ENCODE measurements at regions not wholly inside any gene's neighbourhood (a gene's known extent, or its start where the extent isn't known, plus 50 kb on each side); places are given as distances from the start of the nearest gene placed in this dataset.

GRCh38 chr9:16068476-16068875, 515.6 kb downstream of the CCDC171 start:
- no TSS peak for BruUV-seq (replicated peaks)
- TF ChIP-seq CTCF (IDR thresholded peaks at IDR 0.05; ENCODE audit: unreplicated experiment): no peak
- DNase-seq (ENCODE audit: unreplicated experiment): no peak
- peaks cover 2% of the 10 kb centered on the region for H3K4me1 Mint-ChIP-seq (ENCODE audit: insufficient read depth, unreplicated experiment)
- H3K9me3 Mint-ChIP-seq (ENCODE audit: unreplicated experiment): peaks cover 10% of the 10 kb centered on the region
- intact Hi-C loops (cut with micrococcal nuclease): no loop called here
- H3K27ac Mint-ChIP-seq (ENCODE audit: low read depth, unreplicated experiment): no peak overlapping the region
- H3K27me3 Mint-ChIP-seq (ENCODE audit: insufficient read depth, unreplicated experiment): no peaks in the 10 kb centered on the region
- ChIA-PET CTCF (interaction anchor here (0.6 to 0.8 kb wide), 3 partner anchors 11 to 489 kb away, joined by 3 read pairs; no protein-coding TSS in a partner anchor), POLR2A (no interaction called here)
- no peaks in the 10 kb centered on the region for H3K36me3 Mint-ChIP-seq (ENCODE audit: insufficient read depth, unreplicated experiment)
- no peak overlapping the region for H3K4me3 Mint-ChIP-seq (ENCODE audit: unreplicated experiment)

GRCh38 chr9:16069249-16069648, 516.4 kb downstream of the CCDC171 start:
- Mint-ChIP-seq H3K4me1 (ENCODE audit: insufficient read depth, unreplicated experiment) (no peaks in the 10 kb centered on the region), H3K27me3 (ENCODE audit: insufficient read depth, unreplicated experiment) (no peaks in the 10 kb centered on the region), H3K36me3 (ENCODE audit: insufficient read depth, unreplicated experiment) (no peaks in the 10 kb centered on the region), H3K27ac (ENCODE audit: low read depth, unreplicated experiment) (no peak overlapping the region), H3K9me3 (ENCODE audit: unreplicated experiment) (peaks cover 15% of the 10 kb centered on the region), H3K4me3 (ENCODE audit: unreplicated experiment) (no peak overlapping the region)
- no peak for DNase-seq (ENCODE audit: unreplicated experiment)
- ChIA-PET POLR2A (no interaction called here), CTCF (interaction anchor here (0.6 to 1.2 kb wide), 4 partner anchors 11 to 488 kb away, joined by 3 to 5 read pairs (median 3); no protein-coding TSS in a partner anchor)
- TF ChIP-seq CTCF (IDR thresholded peaks at IDR 0.05; ENCODE audit: unreplicated experiment): no peak
- intact Hi-C loops (cut with micrococcal nuclease): no loop called here
- no TSS peak for BruUV-seq (replicated peaks)

GRCh38 chr9:16069671-16070454, 517.0 kb downstream of the CCDC171 start:
- H3K9me3 Mint-ChIP-seq (ENCODE audit: unreplicated experiment): peaks cover 15% of the 10 kb centered on the region
- no peak for DNase-seq (ENCODE audit: unreplicated experiment)
- H3K36me3 Mint-ChIP-seq (ENCODE audit: insufficient read depth, unreplicated experiment): no peaks in the 10 kb centered on the region
- ChIA-PET POLR2A (no interaction called here), CTCF (interaction anchor here (0.6 to 1.2 kb wide), 2 partner anchors 27 to 64 kb away, joined by 3 to 5 read pairs; no protein-coding TSS in a partner anchor)
- H3K4me3 Mint-ChIP-seq (ENCODE audit: unreplicated experiment): no peak overlapping the region
- no peak for TF ChIP-seq CTCF (IDR thresholded peaks at IDR 0.05; ENCODE audit: unreplicated experiment)
- no peak overlapping the region for H3K27ac Mint-ChIP-seq (ENCODE audit: low read depth, unreplicated experiment)
- H3K27me3 Mint-ChIP-seq (ENCODE audit: insufficient read depth, unreplicated experiment): no peaks in the 10 kb centered on the region
- BruUV-seq (replicated peaks): no TSS peak
- H3K4me1 Mint-ChIP-seq (ENCODE audit: insufficient read depth, unreplicated experiment): no peaks in the 10 kb centered on the region
- intact Hi-C loops (cut with micrococcal nuclease): no loop called here

GRCh38 chr9:16070455-16071145, 517.8 kb downstream of the CCDC171 start:
- no TSS peak for BruUV-seq (replicated peaks)
- CTCF ChIA-PET: interaction anchor here (0.6 to 1.2 kb wide), 2 partner anchors 17 to 64 kb away, joined by 3 to 5 read pairs; no protein-coding TSS in a partner anchor
- Mint-ChIP-seq H3K4me1 (ENCODE audit: insufficient read depth, unreplicated experiment) (no peaks in the 10 kb centered on the region), H3K4me3 (ENCODE audit: unreplicated experiment) (no peak overlapping the region), H3K27me3 (ENCODE audit: insufficient read depth, unreplicated experiment) (no peaks in the 10 kb centered on the region), H3K27ac (ENCODE audit: low read depth, unreplicated experiment) (no peak overlapping the region), H3K9me3 (ENCODE audit: unreplicated experiment) (peaks cover 15% of the 10 kb centered on the region), H3K36me3 (ENCODE audit: insufficient read depth, unreplicated experiment) (no peaks in the 10 kb centered on the region)
- TF ChIP-seq CTCF (IDR thresholded peaks at IDR 0.05; ENCODE audit: unreplicated experiment): no peak
- intact Hi-C loops (cut with micrococcal nuclease): no loop called here
- POLR2A ChIA-PET: interaction anchor here (0.6 kb wide), 1 partner anchor 15 kb away, joined by 3 read pairs; no protein-coding TSS in a partner anchor
- no peak for DNase-seq (ENCODE audit: unreplicated experiment)
